Parathyroid adenoma (tissue), 2 donors: ENCODE measurements at regions not wholly inside any gene's neighbourhood (a gene's known extent, or its start where the extent isn't known, plus 50 kb on each side); places are given as distances from the start of the nearest gene placed in this dataset.

Experiments
- H2AFZ ChIP-seq: fragments of 300-600 bp; sonication (generic); one replicate; pipeline ENCODE4 v1.7.0; 2017; ENCODE audit warnings: antibody characterized with exemption, mild to moderate bottlenecking
- H3K27ac ChIP-seq: fragments of 300-600 bp; sonication (generic); one replicate; pipeline ENCODE4 v1.7.0; 2017
- H3K27me3 ChIP-seq: fragments of 300-600 bp; sonication (generic); one replicate; pipeline ENCODE4 v1.7.0; 2017; ENCODE audit warnings: low read length; ENCODE audit not compliant: control insufficient read depth, insufficient read depth
- H3K36me3 ChIP-seq: fragments of 300-600 bp; sonication (generic); one replicate; pipeline ENCODE4 v1.7.0; 2017; ENCODE audit warnings: low read length; ENCODE audit not compliant: control insufficient read depth, insufficient read depth
- H3K4me1 ChIP-seq: fragments of 300-600 bp; sonication (generic); one replicate; pipeline ENCODE4 v1.7.0; 2017; ENCODE audit warnings: control low read depth
- H3K4me2 ChIP-seq: fragments of 300-600 bp; sonication (generic); one replicate; pipeline ENCODE4 v1.7.0; 2017; ENCODE audit warnings: low read length
- H3K4me3 ChIP-seq: fragments of 300-600 bp; sonication (generic); one replicate; pipeline ENCODE4 v1.7.0; 2017; ENCODE audit warnings: low read depth, low read length
- H3K79me2 ChIP-seq: fragments of 300-600 bp; sonication (generic); one replicate; pipeline ENCODE4 v1.7.0; 2017; ENCODE audit warnings: control low read depth
- H3K9ac ChIP-seq: fragments of 300-600 bp; sonication (generic); one replicate; pipeline ENCODE4 v1.7.0; 2017; ENCODE audit warnings: mild to moderate bottlenecking
- H3K9me3 ChIP-seq: fragments of 300-600 bp; sonication (generic); one replicate; pipeline ENCODE4 v1.7.0; 2017; ENCODE audit warnings: low read length; ENCODE audit not compliant: control insufficient read depth
- CTCF ChIP-seq: fragments of 300-600 bp; sonication (generic); IDR thresholded peaks from one replicate; pipeline ENCODE4 v1.7.0; 2017; ENCODE audit warnings: antibody characterized with exemption, mild to moderate bottlenecking
- donor health status: primary hyperparathyroidism.

GRCh38 chr5:58025809-58026208 is 434.1 kb downstream of the PLK2 start:
- no peaks in the 10 kb centered on the region for H3K4me1 ChIP-seq
- no peak overlapping the region for H2AFZ ChIP-seq
- no peaks in the 10 kb centered on the region for H3K79me2 ChIP-seq
- no peak overlapping the region for H3K27ac ChIP-seq
- no peaks in the 10 kb centered on the region for H3K9me3 ChIP-seq
- H3K36me3 ChIP-seq: no peaks in the 10 kb centered on the region
- H3K27me3 ChIP-seq: no peaks in the 10 kb centered on the region
- TF ChIP-seq CTCF: no peak
- H3K4me3 ChIP-seq: no peak overlapping the region
- no peak overlapping the region for H3K4me2 ChIP-seq
- no peak overlapping the region for H3K9ac ChIP-seq

- Histone ChIP-seq H3K9me3 (no peaks in the 10 kb centered on the region), H3K27ac (no peak overlapping the region), H2AFZ (no peak overlapping the region), H3K27me3 (no peaks in the 10 kb centered on the region), H3K36me3 (no peaks in the 10 kb centered on the region), H3K4me1 (no peaks in the 10 kb centered on the region), H3K79me2 (no peaks in the 10 kb centered on the region), H3K4me3 (no peak overlapping the region), H3K9ac (no peak overlapping the region), H3K4me2 (no peak overlapping the region)
- no peak for TF ChIP-seq CTCF
Observed at GRCh38 chr5:58024151-58024550, 435.7 kb downstream of the PLK2 start.

GRCh38 chr5:58022055-58022454 is 437.8 kb downstream of the PLK2 start:
- Histone ChIP-seq H3K4me1 (no peaks in the 10 kb centered on the region), H3K4me2 (no peak overlapping the region), H3K27me3 (no peaks in the 10 kb centered on the region), H3K79me2 (no peaks in the 10 kb centered on the region), H3K27ac (no peak overlapping the region), H3K9ac (no peak overlapping the region), H3K9me3 (no peaks in the 10 kb centered on the region), H3K4me3 (no peak overlapping the region), H3K36me3 (no peaks in the 10 kb centered on the region), H2AFZ (no peak overlapping the region)
- no peak for TF ChIP-seq CTCF

DNA sequence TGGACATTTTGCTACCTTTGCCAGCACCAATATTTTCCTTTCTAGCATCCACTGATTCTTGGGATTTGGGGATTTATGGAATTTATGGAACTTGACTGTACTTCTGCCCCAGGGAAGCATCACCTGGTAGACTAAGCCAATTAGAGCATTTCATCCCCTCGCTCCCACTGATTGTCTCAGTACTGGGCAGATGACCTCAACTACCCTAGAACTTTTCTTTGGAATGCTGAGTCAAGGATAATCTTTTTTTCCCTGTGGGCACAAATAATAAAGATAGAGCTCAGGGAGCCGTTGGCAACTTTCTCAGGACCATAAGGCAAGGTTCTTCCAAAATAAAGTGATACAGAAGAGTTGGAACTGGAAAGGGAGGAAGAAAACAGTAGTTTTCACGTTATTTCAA is 438.4 kb downstream of the PLK2 start:
- no peak overlapping the region for H3K9ac ChIP-seq
- H2AFZ ChIP-seq: no peak overlapping the region
- H3K27ac ChIP-seq: no peak overlapping the region
- TF ChIP-seq CTCF: no peak
- H3K36me3 ChIP-seq: no peaks in the 10 kb centered on the region
- H3K4me2 ChIP-seq: no peak overlapping the region
- no peaks in the 10 kb centered on the region for H3K9me3 ChIP-seq
- H3K4me1 ChIP-seq: no peaks in the 10 kb centered on the region
- no peaks in the 10 kb centered on the region for H3K79me2 ChIP-seq
- no peak overlapping the region for H3K4me3 ChIP-seq
- no peaks in the 10 kb centered on the region for H3K27me3 ChIP-seq

DNA sequence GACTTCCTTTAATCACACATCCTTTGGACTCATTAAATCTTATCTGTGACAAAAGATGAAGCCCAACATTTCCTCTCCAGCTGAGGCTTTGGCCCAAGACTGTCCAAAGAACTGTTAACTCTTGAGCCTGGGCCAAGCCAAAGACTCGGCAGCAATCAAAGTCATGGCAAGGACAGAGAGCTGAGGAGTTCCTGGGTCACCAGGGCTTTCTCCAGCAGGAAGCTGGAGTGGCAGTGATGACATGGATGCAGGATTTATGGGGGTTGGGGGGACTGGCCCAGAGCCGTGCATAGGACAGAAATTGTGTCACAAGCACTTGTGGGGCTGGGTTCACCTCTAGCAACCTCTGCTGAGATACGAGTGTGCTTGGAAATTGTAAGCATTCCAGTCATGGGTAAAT is 440.3 kb downstream of the PLK2 start:
- Histone ChIP-seq H3K4me3 (no peak overlapping the region), H3K9ac (no peak overlapping the region), H3K79me2 (no peaks in the 10 kb centered on the region), H3K27ac (no peak overlapping the region), H3K9me3 (no peaks in the 10 kb centered on the region), H3K27me3 (no peaks in the 10 kb centered on the region), H3K36me3 (no peaks in the 10 kb centered on the region), H3K4me2 (no peak overlapping the region), H2AFZ (no peak overlapping the region), H3K4me1 (no peaks in the 10 kb centered on the region)
- TF ChIP-seq CTCF: no peak
